HCT116 (cell line): ENCODE measurements at regions not wholly inside any gene's neighbourhood (a gene's known extent, or its start where the extent isn't known, plus 50 kb on each side); places are given as distances from the start of the nearest gene placed in this dataset.

Experiments used
- ATAC-seq: fragments of 200-7000 bp; cut with Tn5 transposase; 2 replicates; pipeline ENCODE4 v1.9.1; 2020; ENCODE audit warnings: mild to moderate bottlenecking, moderate library complexity
- BruUV-seq: library from RNA; stranded (reverse); fragments of 400-500 nt; replicated peaks from 2 replicates; lab custom pipeline; 2021; lab: Mats Ljungman, UMichigan
- CTCF ChIA-PET: fragments of 300-600 bp; sonication (Branson Sonifier 250); formaldehyde crosslinking; loops from one replicate; lab custom pipeline; 2021; ENCODE audit warnings: antibody characterized with exemption; lab: Charles Lee
- POLR2A ChIA-PET: fragments of 300-600, 350-600 bp; sonication (Branson Sonifier 250); formaldehyde crosslinking; loops from one replicate; lab custom pipeline; 2021; ENCODE audit warnings: antibody characterized with exemption; lab: Charles Lee
- RAD21 ChIA-PET, 2 experiments: fragments of 300-600 bp; sonication (Branson Sonifier 250); formaldehyde crosslinking; loops; one replicate each; lab custom pipeline; 2023; ENCODE audit warnings: low total read pairs in 2 of 2; ENCODE audit not compliant: uncharacterized antibody in 2 of 2, unreplicated experiment in 2 of 2, low non-redundant PET in 1 of 2; lab: Charles Lee
- DNase-seq: peaks from one replicate; pipeline ENCODE4 v3.0.0-alpha.2; 2010; ENCODE audit warnings: low read depth, low spot score
- H2AFZ ChIP-seq: fragments of 200-600 bp; shearing (Covaris generic), sonication (generic); 2 replicates; pipeline ENCODE4 v1.6.1; 2017; ENCODE audit warnings: low read depth, mixed run types, mixed read lengths, antibody characterized with exemption, low read length; ENCODE audit not compliant: poor library complexity, severe bottlenecking
- H3K27ac ChIP-seq: 2 replicates; pipeline ENCODE4 v1.5.1; 2012; ENCODE audit warnings: low read depth, low read length
- H3K27me3 ChIP-seq: fragments of 200-600 bp; sonication (generic); 2 replicates; pipeline ENCODE4 v1.6.1; 2016; ENCODE audit warnings: mixed run types, low read length, mixed read lengths; ENCODE audit not compliant: insufficient read depth
- H3K36me3 ChIP-seq, 2 experiments: fragments of 200-500 bp in 1 of 2; fragments of 200-600 bp in 1 of 2; sonication (Bioruptor generic) in 1 of 2; sonication (generic) in 1 of 2; 2 replicates each; pipeline versions ENCODE4 v1.5.1 to v1.6.1; 2014 to 2016; ENCODE audit warnings: low read length in 2 of 2, inconsistent platforms in 1 of 2, mixed read lengths in 1 of 2, mixed run types in 1 of 2; ENCODE audit not compliant: insufficient read depth in 2 of 2, control insufficient read depth in 1 of 2
- H3K4me1 ChIP-seq, 2 experiments: fragments of 200-600 bp in 1 of 2; sonication (generic) in 1 of 2; 2 replicates each; pipeline versions ENCODE4 v1.5.1 to v1.6.1; 2012 to 2017; ENCODE audit warnings: low read length in 2 of 2, inconsistent platforms in 1 of 2, mild to moderate bottlenecking in 1 of 2, mixed read lengths in 1 of 2, mixed run types in 1 of 2, moderate library complexity in 1 of 2; ENCODE audit not compliant: insufficient read depth in 2 of 2, control insufficient read depth in 1 of 2
- H3K4me2 ChIP-seq: fragments of 200-600 bp; sonication (generic); 2 replicates; pipeline ENCODE4 v1.6.1; 2017; ENCODE audit warnings: mixed run types, low read length, mixed read lengths
- H3K4me3 ChIP-seq, 2 experiments: fragments of 200-600 bp in 1 of 2; sonication (generic) in 1 of 2; replicated peaks in 1 of 2; 2 replicates each; pipeline ENCODE4 v1.5.1; 2011 to 2016; ENCODE audit warnings: low read length in 2 of 2, control low read depth in 1 of 2, low read depth in 1 of 2, mild to moderate bottlenecking in 1 of 2, mixed read lengths in 1 of 2, mixed run types in 1 of 2
- H3K79me2 ChIP-seq: fragments of 200-600 bp; sonication (generic); 2 replicates; pipeline ENCODE4 v1.6.1; 2017; ENCODE audit warnings: mild to moderate bottlenecking, mixed run types, low read length, moderate library complexity, mixed read lengths; ENCODE audit not compliant: insufficient read depth
- H3K9ac ChIP-seq: fragments of 200-600 bp; sonication (generic); 2 replicates; pipeline ENCODE4 v1.6.1; 2016; ENCODE audit warnings: low read length, mixed read lengths
- H3K9me2 ChIP-seq: fragments of 200-600 bp; sonication (generic), shearing (Covaris generic); 2 replicates; pipeline ENCODE4 v1.6.1; 2017; ENCODE audit warnings: mixed run types, mild to moderate bottlenecking, moderate library complexity; ENCODE audit not compliant: insufficient read depth
- H3K9me3 ChIP-seq, 2 experiments: fragments of 200-500 bp in 1 of 2; fragments of 200-600 bp in 1 of 2; sonication (Bioruptor generic) in 1 of 2; sonication (generic) in 1 of 2; 2 replicates each; pipeline ENCODE4 v1.6.1; 2014 to 2017; ENCODE audit warnings: low read length in 2 of 2, mixed read lengths in 2 of 2, inconsistent platforms in 1 of 2, low read depth in 1 of 2, mild to moderate bottlenecking in 1 of 2, mixed run types in 1 of 2, moderate library complexity in 1 of 2; ENCODE audit not compliant: control insufficient read depth in 1 of 2, insufficient read depth in 1 of 2
- H4K20me1 ChIP-seq: fragments of 200-600 bp; sonication (generic), shearing (Covaris generic); 2 replicates; pipeline ENCODE4 v1.6.1; 2017; ENCODE audit warnings: mixed run types, mild to moderate bottlenecking, moderate library complexity; ENCODE audit not compliant: insufficient read depth
- CBX3 ChIP-seq: IDR thresholded peaks from 2 replicates; pipeline ENCODE4 v1.6.1; 2012; ENCODE audit warnings: low read depth
- EGR1 ChIP-seq: IDR thresholded peaks from 2 replicates; pipeline ENCODE4 v1.6.1; 2012; ENCODE audit warnings: low read depth
- EZH2 ChIP-seq: fragments of 200-600 bp; sonication (generic); IDR thresholded peaks from 2 replicates; pipeline ENCODE4 v1.6.1; 2017; ENCODE audit warnings: antibody characterized with exemption, mixed run types
- JUND ChIP-seq: IDR thresholded peaks from 2 replicates; pipeline ENCODE4 v1.6.1; 2012
- ZNF274 ChIP-seq: fragments of 200-500 bp; sonication (Bioruptor generic); IDR thresholded peaks from 2 replicates; pipeline ENCODE4 v1.6.1; 2014; ENCODE audit warnings: mild to moderate bottlenecking, low read depth, low read length, inconsistent platforms
- intact Hi-C: fragments of 100-400 bp; cut with micrococcal nuclease; formaldehyde crosslinking; loops from 2 replicates; pipeline ENCODE4 v1.10.0; 2022

DNA sequence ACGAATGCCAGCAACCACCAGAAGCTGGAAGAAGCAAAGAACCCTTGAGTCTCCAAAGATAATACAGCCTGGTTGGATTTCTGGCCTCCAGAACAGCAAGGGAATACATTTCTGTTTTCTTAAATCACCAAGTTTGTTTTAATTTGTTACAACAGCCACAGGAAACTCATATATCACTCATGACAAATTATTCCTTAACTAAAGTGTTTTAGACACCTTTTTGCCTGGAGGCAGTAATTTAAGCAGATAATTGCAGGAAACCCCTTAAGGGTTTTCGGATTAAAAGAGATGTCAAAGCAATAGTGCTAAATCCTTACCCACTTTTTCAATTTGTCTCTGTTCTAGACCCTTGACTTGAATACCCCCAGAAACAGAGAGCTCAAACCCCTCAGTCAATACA lies 1050.0 kb downstream of the EPHA7 start:
- RAD21 ChIA-PET, result no interaction called here
- Histone ChIP-seq H3K27ac (no peak overlapping the region), H3K9me3 (peaks cover 3 to 15% of the 10 kb centered on the region in 2 experiments; a peak in 3 of 4 replicates), H3K9ac (no peak overlapping the region), H3K36me3 (no peaks in the 10 kb centered on the region), H3K79me2 (no peaks in the 10 kb centered on the region), H3K27me3 (no peaks in the 10 kb centered on the region), H2AFZ (no peak overlapping the region), H3K4me3 (no peak overlapping the region), H4K20me1 (no peaks in the 10 kb centered on the region), H3K4me2 (no peak overlapping the region), H3K4me1 (no peaks in the 10 kb centered on the region), H3K9me2 (no peaks in the 10 kb centered on the region)
- DNase-seq (no peak), ATAC-seq (no peak)
- no peak for TF ChIP-seq ZNF274
- TF ChIP-seq CBX3, result no peak
- no peak for TF ChIP-seq EZH2
- POLR2A ChIA-PET, result no interaction called here
- intact Hi-C loops, result no loop called here
- BruUV-seq, result no TSS peak
- CTCF ChIA-PET, result no interaction called here

DNA sequence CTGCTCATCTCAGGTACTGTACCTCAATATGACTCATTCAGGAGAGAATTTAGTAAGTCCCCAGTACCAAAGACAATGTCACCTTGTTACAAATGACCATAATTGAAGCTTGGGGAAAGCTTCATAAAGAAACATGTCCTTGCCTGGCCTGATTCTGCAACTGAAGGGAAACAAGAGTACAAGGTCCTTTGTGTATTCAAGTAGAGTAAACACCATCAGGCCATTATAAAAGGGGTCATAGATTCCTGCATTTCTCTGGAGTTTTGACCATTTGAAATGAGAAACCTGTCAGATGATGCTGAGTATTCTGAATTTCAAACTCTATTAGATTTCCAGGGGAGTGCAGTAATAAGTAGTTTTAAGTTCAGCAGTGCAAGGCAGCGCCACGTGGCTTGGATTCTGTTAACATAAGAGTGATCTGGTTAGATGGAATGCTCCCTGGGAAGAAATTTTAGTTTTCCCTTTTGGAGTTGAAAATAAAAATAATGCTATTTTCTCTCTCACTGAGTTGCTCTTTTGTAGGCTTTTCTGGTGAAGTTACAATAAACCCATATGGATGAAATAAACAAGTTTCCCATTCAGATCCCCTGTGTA lies 1054.3 kb downstream of the EPHA7 start:
- H2AFZ ChIP-seq, result no peak overlapping the region
- H3K9ac ChIP-seq, result no peak overlapping the region
- H3K4me2 ChIP-seq, result no peak overlapping the region
- H4K20me1 ChIP-seq, result no peaks in the 10 kb centered on the region
- H3K4me1 ChIP-seq, result no peaks in the 10 kb centered on the region
- H3K36me3 ChIP-seq, result no peaks in the 10 kb centered on the region
- H3K4me3 ChIP-seq, result no peak overlapping the region
- no peak for ATAC-seq
- intact Hi-C loops, result no loop called here
- H3K27me3 ChIP-seq, result no peaks in the 10 kb centered on the region
- RAD21 ChIA-PET, result no interaction called here
- POLR2A ChIA-PET, result no interaction called here
- BruUV-seq, result no TSS peak
- no peaks in the 10 kb centered on the region for H3K79me2 ChIP-seq
- no peak for DNase-seq
- H3K9me3 ChIP-seq, result peaks cover 3 to 19% of the 10 kb centered on the region in 2 experiments; a peak in 3 of 4 replicates
- no peaks in the 10 kb centered on the region for H3K9me2 ChIP-seq
- H3K27ac ChIP-seq, result no peak overlapping the region
- TF ChIP-seq EGR1, result no peak
- TF ChIP-seq JUND, result no peak
- CTCF ChIA-PET, result no interaction called here
